K562 (cell line): ENCODE measurements at regions not wholly inside any gene's neighbourhood (a gene's known extent, or its start where the extent isn't known, plus 50 kb on each side); places are given as distances from the start of the nearest gene placed in this dataset.

Experiments
- ATAC-seq: fragments of 200-7000 bp; cut with Tn5 transposase; 3 replicates; pipeline ENCODE4 v1.9.1; 2020; ENCODE audit warnings: moderate library complexity
- BruUV-seq: library from RNA; stranded (reverse); fragments of 400-500 nt; replicated peaks from 2 replicates; lab custom pipeline; 2021; lab: Mats Ljungman, UMichigan
- CTCF ChIA-PET: fragments of 300-600 bp; formaldehyde crosslinking; extraction: SDS; loops from one replicate; lab custom pipeline; 2021; ENCODE audit warnings: low intra/inter-chr PET ratio; lab: Yijun Ruan, JAX
- POLR2A ChIA-PET: fragments of 300-600, 350-650 bp; sonication (Branson Sonifier 250); formaldehyde crosslinking; extraction: SDS; loops from one replicate; lab custom pipeline; 2021; ENCODE audit warnings: antibody characterized with exemption, inconsistent platforms; lab: Yijun Ruan, JAX
- DNase-seq, 4 experiments: peaks; one replicate each; pipeline versions ENCODE4 v3.0.0 to v3.0.0-alpha.2; 2011 to 2018; ENCODE audit warnings: low spot score in 3 of 4, mixed read lengths in 3 of 4; ENCODE audit errors: extremely low read depth in 1 of 4
- FAIRE-seq: peaks from 2 replicates; lab custom pipeline; 2011; peaks lifted over from hg19 to GRCh38; lab: Jason Lieb, UNC
- H2AFZ ChIP-seq: 2 replicates; pipeline ENCODE4 v1.6.0; 2011; ENCODE audit warnings: low read depth, low read length, control low read depth, inconsistent platforms
- H3K27ac ChIP-seq: fragments of 200-600 bp; 3 replicates; pipeline ENCODE4 v1.8.0; 2011; ENCODE audit warnings: low read depth, mild to moderate bottlenecking, control low read depth, inconsistent platforms, low read length, moderate library complexity, mixed read lengths; ENCODE audit errors: extremely low read depth
- H3K27me3 ChIP-seq, 2 experiments: fragments of 300-600 bp in 1 of 2; 2 replicates in 1 of 2; 3 replicates in 1 of 2; pipeline versions ENCODE4 v1.6.0 to v1.8.0; 2011; ENCODE audit warnings: inconsistent platforms in 2 of 2, low read length in 2 of 2, mild to moderate bottlenecking in 1 of 2, mixed read lengths in 1 of 2, moderate library complexity in 1 of 2; ENCODE audit not compliant: control insufficient read depth in 2 of 2, insufficient read depth in 2 of 2
- H3K36me3 ChIP-seq: fragments of 300-600 bp; 3 replicates; pipeline ENCODE4 v1.8.0; 2011; ENCODE audit warnings: mild to moderate bottlenecking, low read length, inconsistent platforms; ENCODE audit not compliant: control insufficient read depth, insufficient read depth
- H3K4me1 ChIP-seq, 2 experiments: fragments of 200-600 bp in 1 of 2; replicated peaks in 1 of 2; 2 replicates in 1 of 2; 3 replicates in 1 of 2; pipeline versions ENCODE4 v1.5.1 to v1.8.0; 2011; ENCODE audit warnings: inconsistent platforms in 2 of 2, low read length in 2 of 2, mild to moderate bottlenecking in 1 of 2, mixed read lengths in 1 of 2, moderate library complexity in 1 of 2; ENCODE audit not compliant: control insufficient read depth in 2 of 2, insufficient read depth in 2 of 2
- H3K4me2 ChIP-seq: 2 replicates; pipeline ENCODE4 v1.6.1; 2011; ENCODE audit warnings: low read length, control low read depth, inconsistent platforms, mixed read lengths; ENCODE audit not compliant: insufficient read depth
- H3K4me3 ChIP-seq: fragments of 200-600 bp; sonication (generic), shearing (Covaris generic); 2 replicates; pipeline ENCODE4 v1.5.1; 2016; ENCODE audit warnings: control low read depth, inconsistent platforms
- H3K79me2 ChIP-seq: fragments of 200-600 bp; 3 replicates; pipeline ENCODE4 v1.8.0; 2011; ENCODE audit warnings: low read length, inconsistent platforms; ENCODE audit not compliant: control insufficient read depth, insufficient read depth
- H3K9ac ChIP-seq, 2 experiments: 2 replicates each; pipeline versions ENCODE4 v1.6.0 to v1.6.1; 2011; ENCODE audit warnings: low read depth in 2 of 2, low read length in 2 of 2, control low read depth in 1 of 2, inconsistent platforms in 1 of 2, mild to moderate bottlenecking in 1 of 2, mixed read lengths in 1 of 2; ENCODE audit not compliant: insufficient read depth in 1 of 2
- H3K9me1 ChIP-seq: one replicate; pipeline ENCODE4 v1.6.0; 2011; ENCODE audit warnings: inconsistent platforms, mild to moderate bottlenecking, low read length, moderate library complexity; ENCODE audit not compliant: control insufficient read depth, insufficient read depth
- H3K9me3 ChIP-seq: replicated peaks from 2 replicates; pipeline ENCODE4 v1.5.1; 2011; ENCODE audit warnings: low read depth, low read length, inconsistent platforms; ENCODE audit not compliant: control insufficient read depth, insufficient read depth
- H4K20me1 ChIP-seq: replicated peaks from 2 replicates; pipeline ENCODE4 v1.6.1; 2011; ENCODE audit warnings: low read length, inconsistent platforms, mixed read lengths; ENCODE audit not compliant: control insufficient read depth, insufficient read depth
- ARID2 ChIP-seq: fragments of 450-650 bp; IDR thresholded peaks from 2 replicates; pipeline ENCODE4 v1.6.1; 2017; ENCODE audit warnings: antibody characterized with exemption, mild to moderate bottlenecking
- CLOCK ChIP-seq: fragments of 250-450 bp; sonication (Bioruptor Pico); IDR thresholded peaks from 2 replicates; pipeline ENCODE4 v1.4.0; 2020; ENCODE audit warnings: mild to moderate bottlenecking, moderate library complexity, borderline replicate concordance
- E2F4 ChIP-seq: sonication (generic); formaldehyde crosslinking; IDR thresholded peaks from 2 replicates; pipeline ENCODE4 v1.8.0; 2022; ENCODE audit warnings: mild to moderate bottlenecking, low read depth, missing genetic modification reagents
- GATAD2A ChIP-seq: fragments of 450-650 bp; IDR thresholded peaks from 2 replicates; pipeline ENCODE4 v1.6.1; 2017
- HMGN3 ChIP-seq: IDR thresholded peaks from 2 replicates; pipeline ENCODE4 v1.6.1; 2011; ENCODE audit warnings: borderline replicate concordance, low read depth, mild to moderate bottlenecking, mixed read lengths, low read length; ENCODE audit not compliant: insufficient read length; ENCODE audit errors: extremely low read depth
- KAT2B ChIP-seq: IDR thresholded peaks from one replicate; pipeline ENCODE4 v1.6.1; 2012; ENCODE audit warnings: low read depth, mild to moderate bottlenecking, control low read depth, inconsistent platforms, low read length, moderate library complexity
- MAFF ChIP-seq: IDR thresholded peaks from 2 replicates; pipeline ENCODE4 v1.6.1; 2012; ENCODE audit warnings: low read length, improper control_type of control experiment
- WGBS: fragments of 100-300 bp; shearing (Covaris generic); methylation state at CpG from one replicate; pipeline ENCODE4 v1.1.6; 2016; ENCODE audit warnings: low coverage, mixed read lengths; ENCODE audit not compliant: insufficient coverage; ENCODE audit errors: missing lambda C conversion rate; 5-methylcytosine and 5-hydroxymethylcytosine counted together
- in situ Hi-C: fragments of 300-500 bp; cut with MboI; formaldehyde crosslinking; loops from 4 replicates; pipeline ENCODE4 v1.15.0; 2018; ENCODE audit warnings: inconsistent platforms, mixed read lengths
- intact Hi-C: fragments of 100-400 bp; cut with micrococcal nuclease; formaldehyde crosslinking; loops from 2 replicates; pipeline ENCODE4 v1.14.2; 2022
- TF ChIP-seq, protein P1 (sequence below): sonication (generic); formaldehyde crosslinking; IDR thresholded peaks from 2 replicates; pipeline ENCODE4 v1.9.0; 2022; ENCODE audit warnings: mild to moderate bottlenecking, missing genetic modification reagents
- TF ChIP-seq, protein P2 (sequence below): IDR thresholded peaks from 3 replicates; pipeline ENCODE4 v1.6.1; 2011; ENCODE audit warnings: borderline replicate concordance, mild to moderate bottlenecking; ENCODE audit not compliant: insufficient read length, insufficient read depth
- TF ChIP-seq, protein P3 (sequence below): fragments of 450-650 bp; IDR thresholded peaks from 2 replicates; pipeline ENCODE4 v1.6.1; 2018; ENCODE audit not compliant: partially characterized antibody

DNA sequence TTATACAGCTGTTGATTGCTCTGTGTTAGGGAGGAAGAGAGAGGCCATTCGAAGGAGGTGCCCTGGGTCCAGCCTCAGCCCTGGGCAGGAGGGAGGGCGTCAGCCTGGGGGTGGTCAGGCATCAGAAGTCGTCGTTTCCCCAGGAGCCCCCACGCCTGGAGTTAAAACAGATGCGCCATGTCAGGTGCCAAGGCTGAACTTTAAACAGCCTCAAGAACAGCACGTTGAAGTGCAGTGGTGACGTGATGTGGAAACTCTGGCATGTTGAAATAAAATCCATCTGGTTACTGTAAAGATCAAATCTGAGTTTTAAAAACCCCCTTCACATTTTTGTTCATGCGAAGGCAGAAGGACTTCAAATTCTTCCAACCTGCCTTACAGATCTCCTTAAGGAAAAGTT lies 128.4 kb upstream of the PPP2R2D start (continued):
- TF ChIP-seq HMGN3 (no peak), ARID2 (no peak)
- TF ChIP-seq, protein P1, sequence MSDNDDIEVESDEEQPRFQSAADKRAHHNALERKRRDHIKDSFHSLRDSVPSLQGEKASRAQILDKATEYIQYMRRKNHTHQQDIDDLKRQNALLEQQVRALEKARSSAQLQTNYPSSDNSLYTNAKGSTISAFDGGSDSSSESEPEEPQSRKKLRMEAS (CRISPR knock-in tag): no peak

GRCh38 chr10:131773370-131774343 lies 127.2 kb upstream of the PPP2R2D start:
- Histone ChIP-seq H3K27me3 (peaks cover 0 to 26% of the 10 kb centered on the region in 2 experiments; a peak in 3 of 5 replicates), H4K20me1 (no peaks in the 10 kb centered on the region), H3K4me2 (no peak overlapping the region), H3K4me1 (no peaks in the 10 kb centered on the region), H3K9ac (no peak overlapping the region), H2AFZ (no peak overlapping the region), H3K36me3 (no peaks in the 10 kb centered on the region), H3K79me2 (no peaks in the 10 kb centered on the region), H3K27ac (no peak overlapping the region), H3K4me3 (no peak overlapping the region), H3K9me3 (no peaks in the 10 kb centered on the region), H3K9me1 (no peaks in the 10 kb centered on the region)
- in situ Hi-C loops: no loop called here
- ChIA-PET POLR2A (no interaction called here), CTCF (no interaction called here)
- WGBS: 0% methylated on average over 24 of the region's 34 CpGs
- BruUV-seq: no TSS peak
- ATAC-seq (no peak), FAIRE-seq (no peak), DNase-seq (no peak)
- intact Hi-C loops: no loop called here
- no peak for TF ChIP-seq E2F4 (CRISPR knock-in tag)
- TF ChIP-seq, protein P2, sequence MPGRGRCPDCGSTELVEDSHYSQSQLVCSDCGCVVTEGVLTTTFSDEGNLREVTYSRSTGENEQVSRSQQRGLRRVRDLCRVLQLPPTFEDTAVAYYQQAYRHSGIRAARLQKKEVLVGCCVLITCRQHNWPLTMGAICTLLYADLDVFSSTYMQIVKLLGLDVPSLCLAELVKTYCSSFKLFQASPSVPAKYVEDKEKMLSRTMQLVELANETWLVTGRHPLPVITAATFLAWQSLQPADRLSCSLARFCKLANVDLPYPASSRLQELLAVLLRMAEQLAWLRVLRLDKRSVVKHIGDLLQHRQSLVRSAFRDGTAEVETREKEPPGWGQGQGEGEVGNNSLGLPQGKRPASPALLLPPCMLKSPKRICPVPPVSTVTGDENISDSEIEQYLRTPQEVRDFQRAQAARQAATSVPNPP: no peak
- TF ChIP-seq KAT2B: no peak
- TF ChIP-seq, protein P3, sequence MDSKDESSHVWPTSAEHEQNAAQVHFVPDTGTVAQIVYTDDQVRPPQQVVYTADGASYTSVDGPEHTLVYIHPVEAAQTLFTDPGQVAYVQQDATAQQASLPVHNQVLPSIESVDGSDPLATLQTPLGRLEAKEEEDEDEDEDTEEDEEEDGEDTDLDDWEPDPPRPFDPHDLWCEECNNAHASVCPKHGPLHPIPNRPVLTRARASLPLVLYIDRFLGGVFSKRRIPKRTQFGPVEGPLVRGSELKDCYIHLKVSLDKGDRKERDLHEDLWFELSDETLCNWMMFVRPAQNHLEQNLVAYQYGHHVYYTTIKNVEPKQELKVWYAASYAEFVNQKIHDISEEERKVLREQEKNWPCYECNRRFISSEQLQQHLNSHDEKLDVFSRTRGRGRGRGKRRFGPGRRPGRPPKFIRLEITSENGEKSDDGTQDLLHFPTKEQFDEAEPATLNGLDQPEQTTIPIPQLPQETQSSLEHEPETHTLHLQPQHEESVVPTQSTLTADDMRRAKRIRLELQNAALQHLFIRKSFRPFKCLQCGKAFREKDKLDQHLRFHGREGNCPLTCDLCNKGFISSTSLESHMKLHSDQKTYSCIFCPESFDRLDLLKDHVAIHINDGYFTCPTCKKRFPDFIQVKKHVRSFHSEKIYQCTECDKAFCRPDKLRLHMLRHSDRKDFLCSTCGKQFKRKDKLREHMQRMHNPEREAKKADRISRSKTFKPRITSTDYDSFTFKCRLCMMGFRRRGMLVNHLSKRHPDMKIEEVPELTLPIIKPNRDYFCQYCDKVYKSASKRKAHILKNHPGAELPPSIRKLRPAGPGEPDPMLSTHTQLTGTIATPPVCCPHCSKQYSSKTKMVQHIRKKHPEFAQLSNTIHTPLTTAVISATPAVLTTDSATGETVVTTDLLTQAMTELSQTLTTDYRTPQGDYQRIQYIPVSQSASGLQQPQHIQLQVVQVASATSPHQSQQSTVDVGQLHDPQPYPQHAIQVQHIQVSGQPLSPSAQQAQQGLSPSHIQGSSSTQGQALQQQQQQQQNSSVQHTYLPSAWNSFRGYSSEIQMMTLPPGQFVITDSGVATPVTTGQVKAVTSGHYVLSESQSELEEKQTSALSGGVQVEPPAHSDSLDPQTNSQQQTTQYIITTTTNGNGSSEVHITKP: no peak
- no peak for TF ChIP-seq GATAD2A
- TF ChIP-seq CLOCK: no peak
- no peak for TF ChIP-seq MAFF
